GM23338 (cell line): ENCODE measurements at regions not wholly inside any gene's neighbourhood (a gene's known extent, or its start where the extent isn't known, plus 50 kb on each side); places are given as distances from the start of the nearest gene placed in this dataset.

Experiments used
- ATAC-seq: fragments of 200-7000 bp; cut with Tn5 transposase; 3 replicates; pipeline ENCODE4 v1.9.1; 2020
- DNase-seq: peaks from one replicate; pipeline ENCODE4 v3.0.0-alpha.2; 2015; ENCODE audit warnings: low spot score
- H2AFZ ChIP-seq: fragments of 200-600 bp; sonication (generic); 2 replicates; pipeline ENCODE4 v1.8.0; 2016; ENCODE audit warnings: antibody characterized with exemption, mild to moderate bottlenecking, moderate library complexity
- H3F3A ChIP-seq: fragments of 200-600 bp; sonication (generic); replicated peaks from 2 replicates; pipeline ENCODE4 v1.8.0; 2017; ENCODE audit warnings: antibody characterized with exemption, mixed run types, low read depth
- H3K27ac ChIP-seq: fragments of 200-600 bp; sonication (generic); 2 replicates; pipeline ENCODE4 v1.6.1; 2016; ENCODE audit warnings: low read depth
- H3K27me3 ChIP-seq: fragments of 200-600 bp; sonication (generic); 2 replicates; pipeline ENCODE4 v1.8.0; 2016; ENCODE audit warnings: mild to moderate bottlenecking, mixed run types, moderate library complexity; ENCODE audit not compliant: insufficient read depth
- H3K36me3 ChIP-seq: fragments of 200-600 bp; sonication (generic); 2 replicates; pipeline ENCODE4 v1.8.0; 2016; ENCODE audit warnings: mild to moderate bottlenecking; ENCODE audit not compliant: insufficient read depth
- H3K4me1 ChIP-seq: fragments of 200-600 bp; sonication (generic); 2 replicates; pipeline ENCODE4 v1.8.0; 2016; ENCODE audit warnings: mild to moderate bottlenecking, moderate library complexity; ENCODE audit not compliant: insufficient read depth
- H3K4me2 ChIP-seq: fragments of 200-600 bp; sonication (generic); 2 replicates; pipeline ENCODE4 v1.7.1; 2017; ENCODE audit warnings: mixed run types
- H3K4me3 ChIP-seq: fragments of 200-600 bp; sonication (generic); 2 replicates; pipeline ENCODE4 v1.6.1; 2016; ENCODE audit warnings: mixed run types
- H3K79me2 ChIP-seq: fragments of 200-600 bp; sonication (generic); replicated peaks from 2 replicates; pipeline ENCODE4 v1.8.0; 2017; ENCODE audit warnings: mild to moderate bottlenecking; ENCODE audit not compliant: insufficient read depth
- H3K9me2 ChIP-seq: fragments of 200-600 bp; sonication (generic); 2 replicates; pipeline ENCODE4 v1.8.0; 2017; ENCODE audit not compliant: insufficient read depth
- H4K20me1 ChIP-seq: fragments of 200-600 bp; sonication (generic); replicated peaks from 2 replicates; pipeline ENCODE4 v1.8.0; 2017; ENCODE audit warnings: mild to moderate bottlenecking; ENCODE audit not compliant: insufficient read depth
- H3K27ac Mint-ChIP-seq: 2 replicates; pipeline ENCODE4 v1.8.0; 2020; ENCODE audit warnings: inconsistent platforms, mild to moderate bottlenecking, moderate library complexity, mixed read lengths
- H3K27me3 Mint-ChIP-seq: 3 replicates; pipeline ENCODE4 v1.8.0; 2022; ENCODE audit warnings: low read depth, mild to moderate bottlenecking, moderate library complexity, mixed read lengths, inconsistent platforms; ENCODE audit not compliant: insufficient read depth, poor library complexity
- H3K36me3 Mint-ChIP-seq: 3 replicates; pipeline ENCODE4 v1.8.0; 2021; ENCODE audit warnings: low read depth, mild to moderate bottlenecking, inconsistent platforms, moderate library complexity, mixed read lengths
- H3K4me1 Mint-ChIP-seq: 3 replicates; pipeline ENCODE4 v1.8.0; 2020; ENCODE audit warnings: mild to moderate bottlenecking, inconsistent platforms, mixed read lengths
- H3K4me3 Mint-ChIP-seq: 3 replicates; pipeline ENCODE4 v1.8.0; 2021; ENCODE audit warnings: moderate library complexity, mild to moderate bottlenecking, inconsistent platforms, mixed read lengths
- H3K9me3 Mint-ChIP-seq: 3 replicates; pipeline ENCODE4 v1.8.0; 2020; ENCODE audit warnings: moderate library complexity, mild to moderate bottlenecking, inconsistent platforms, mixed read lengths
- CTCF ChIP-seq, 2 experiments: fragments of 200-600 bp in 1 of 2; sonication (generic) in 1 of 2; conservative IDR thresholded peaks; 2 replicates each; pipeline versions ENCODE4 v1.5.1 to v1.6.1; 2016 to 2017; ENCODE audit warnings: antibody characterized with exemption in 2 of 2, low read depth in 2 of 2, mild to moderate bottlenecking in 2 of 2, moderate library complexity in 1 of 2
- ETS1 ChIP-seq: IDR thresholded peaks from 2 replicates; pipeline ENCODE4 v1.6.1; 2016; ENCODE audit warnings: antibody characterized with exemption
- EZH2 ChIP-seq: fragments of 200-600 bp; sonication (generic); IDR thresholded peaks from one replicate; pipeline ENCODE4 v1.8.0; 2017; ENCODE audit warnings: antibody characterized with exemption, mild to moderate bottlenecking, low read depth; ENCODE audit not compliant: unreplicated experiment
- EZH2phosphoT487 ChIP-seq: fragments of 200-600 bp; sonication (generic); IDR thresholded peaks from one replicate; pipeline ENCODE4 v1.8.1; 2018; ENCODE audit warnings: antibody characterized with exemption; ENCODE audit not compliant: unreplicated experiment
- JUNB ChIP-seq: IDR thresholded peaks from one replicate; pipeline ENCODE4 v1.6.1; 2016; ENCODE audit warnings: antibody characterized with exemption; ENCODE audit not compliant: unreplicated experiment
- NANOG ChIP-seq: IDR thresholded peaks from 2 replicates; pipeline ENCODE4 v1.6.1; 2016; ENCODE audit warnings: antibody characterized with exemption, borderline replicate concordance
- POLR2AphosphoS5 ChIP-seq: IDR thresholded peaks from 2 replicates; pipeline ENCODE4 v1.6.1; 2016; ENCODE audit warnings: antibody characterized with exemption, low read depth
- REST ChIP-seq: IDR thresholded peaks from one replicate; pipeline ENCODE4 v1.6.1; 2018; ENCODE audit warnings: antibody characterized with exemption; ENCODE audit not compliant: unreplicated experiment
- STAT1 ChIP-seq: IDR thresholded peaks from one replicate; pipeline ENCODE4 v1.6.1; 2016; ENCODE audit warnings: antibody characterized with exemption; ENCODE audit not compliant: unreplicated experiment
- ZNF114 ChIP-seq: fragments of 250-450 bp; sonication (Bioruptor Pico); IDR thresholded peaks from 2 replicates; pipeline ENCODE4 v1.5.0; 2020; ENCODE audit warnings: mild to moderate bottlenecking, moderate library complexity
- ZNF331 ChIP-seq: fragments of 250-450 bp; sonication (Bioruptor Pico); IDR thresholded peaks from 2 replicates; pipeline ENCODE4 v1.5.0; 2020; ENCODE audit warnings: low read depth, mild to moderate bottlenecking, moderate library complexity

- Histone ChIP-seq H4K20me1 (no peaks in the 10 kb centered on the region), H3K4me1 (0 out of 2 replicates have a peak, but pooled peaks cover 8% of the 10 kb centered on the region), H3K9me2 (no peaks in the 10 kb centered on the region; the same call in 1 of the 2 replicates), H3K4me2 (no peak overlapping the region), H3K79me2 (no peaks in the 10 kb centered on the region), H3F3A (no peaks in the 10 kb centered on the region), H3K36me3 (no peaks in the 10 kb centered on the region), H3K4me3 (no peak overlapping the region), H3K27me3 (no peaks in the 10 kb centered on the region), H2AFZ (no peak overlapping the region), H3K27ac (no peak overlapping the region)
- TF ChIP-seq POLR2AphosphoS5 (no peak), REST (no peak), JUNB (no peak), EZH2 (no peak), CTCF (conservative IDR thresholded peaks at IDR 0.05; ENCODE audit: low read depth in 2 of 2) (no peak), ZNF114 (CRISPR knock-in tag) (no peak)
- Mint-ChIP-seq H3K4me1 (peaks cover 10% of the 10 kb centered on the region; the same call in 2 of the 3 replicates), H3K27ac (no peak overlapping the region), H3K36me3 (no peaks in the 10 kb centered on the region), H3K27me3 (peaks cover 2% of the 10 kb centered on the region), H3K9me3 (no peaks in the 10 kb centered on the region), H3K4me3 (no peak overlapping the region)
- no peak for ATAC-seq
- DNase-seq, result no peak
Observed at GRCh38 chr9:17996728-17997127, 417.9 kb downstream of the SH3GL2 start.

- H3K4me3 Mint-ChIP-seq, result no peak overlapping the region
- TF ChIP-seq EZH2phosphoT487 (no peak), NANOG (no peak), ETS1 (no peak), STAT1 (no peak), JUNB (no peak), ZNF331 (CRISPR knock-in tag) (no peak)
Observed at GRCh38 chr9:18002718-18003438, 424.0 kb downstream of the SH3GL2 start.

More at GRCh38 chr9:18002718-18003438, 424.0 kb downstream of the SH3GL2 start:
- H3K9me3 Mint-ChIP-seq, result no peaks in the 10 kb centered on the region
- H3F3A ChIP-seq, result no peaks in the 10 kb centered on the region
- H3K27ac ChIP-seq, result no peak overlapping the region
- no peaks in the 10 kb centered on the region; the same call in 1 of the 2 replicates for H3K9me2 ChIP-seq
- H3K4me3 ChIP-seq, result no peak overlapping the region
- H3K27me3 Mint-ChIP-seq, result no peaks in the 10 kb centered on the region
- no peak overlapping the region for H3K4me2 ChIP-seq
- no peak overlapping the region for H2AFZ ChIP-seq
- ATAC-seq (no peak), DNase-seq (no peak)
- no peaks in the 10 kb centered on the region for H3K4me1 Mint-ChIP-seq
- H4K20me1 ChIP-seq, result no peaks in the 10 kb centered on the region
- H3K27ac Mint-ChIP-seq, result no peak overlapping the region
- no peaks in the 10 kb centered on the region for H3K79me2 ChIP-seq
- H3K36me3 Mint-ChIP-seq, result no peaks in the 10 kb centered on the region
- no peaks in the 10 kb centered on the region for H3K27me3 ChIP-seq
- H3K4me1 ChIP-seq, result no peaks in the 10 kb centered on the region
- H3K36me3 ChIP-seq, result no peaks in the 10 kb centered on the region
